ENCODE measurements at regions not wholly inside any gene's neighbourhood (a gene's known extent, or its start where the extent isn't known, plus 50 kb on each side); places are given as distances from the start of the nearest gene placed in this dataset.

DNA sequence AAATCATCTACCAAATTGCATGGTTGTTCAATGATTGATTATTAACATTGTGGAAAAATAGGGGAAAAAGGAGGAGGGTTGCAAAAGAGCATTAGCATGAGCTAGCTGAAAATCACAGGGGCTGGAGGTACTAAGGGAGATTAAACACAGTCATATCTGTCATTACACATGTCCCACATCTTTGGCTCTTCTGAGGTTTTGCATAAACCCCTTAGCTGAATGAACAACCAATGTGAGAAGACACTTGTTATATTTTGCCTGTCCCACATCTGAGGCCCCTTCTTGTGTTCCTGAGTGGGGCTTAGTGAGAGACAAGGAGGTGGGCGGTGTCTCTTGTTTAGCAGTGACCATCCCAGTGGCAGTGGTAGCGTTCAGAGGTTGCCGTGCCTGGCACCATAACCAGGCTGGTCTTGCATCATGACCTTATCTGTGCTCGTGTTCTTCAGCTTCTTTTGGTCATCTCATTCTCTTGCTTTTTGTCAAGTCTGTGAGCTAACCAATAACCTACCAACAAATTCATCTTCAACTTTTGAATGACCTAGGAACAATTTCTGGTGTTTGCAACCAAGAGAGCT, 95.6 kb downstream of the MID1IP1 start:
- intact Hi-C loops (cut with DNase I) = no loop called here
- no peak overlapping the region for H3K27ac ChIP-seq
- H3K4me3 ChIP-seq = no peak overlapping the region
- H3K27me3 ChIP-seq (ENCODE audit: low read depth) = no peaks in the 10 kb centered on the region
- H3K36me3 ChIP-seq = no peaks in the 10 kb centered on the region
- TF ChIP-seq, protein P1, sequence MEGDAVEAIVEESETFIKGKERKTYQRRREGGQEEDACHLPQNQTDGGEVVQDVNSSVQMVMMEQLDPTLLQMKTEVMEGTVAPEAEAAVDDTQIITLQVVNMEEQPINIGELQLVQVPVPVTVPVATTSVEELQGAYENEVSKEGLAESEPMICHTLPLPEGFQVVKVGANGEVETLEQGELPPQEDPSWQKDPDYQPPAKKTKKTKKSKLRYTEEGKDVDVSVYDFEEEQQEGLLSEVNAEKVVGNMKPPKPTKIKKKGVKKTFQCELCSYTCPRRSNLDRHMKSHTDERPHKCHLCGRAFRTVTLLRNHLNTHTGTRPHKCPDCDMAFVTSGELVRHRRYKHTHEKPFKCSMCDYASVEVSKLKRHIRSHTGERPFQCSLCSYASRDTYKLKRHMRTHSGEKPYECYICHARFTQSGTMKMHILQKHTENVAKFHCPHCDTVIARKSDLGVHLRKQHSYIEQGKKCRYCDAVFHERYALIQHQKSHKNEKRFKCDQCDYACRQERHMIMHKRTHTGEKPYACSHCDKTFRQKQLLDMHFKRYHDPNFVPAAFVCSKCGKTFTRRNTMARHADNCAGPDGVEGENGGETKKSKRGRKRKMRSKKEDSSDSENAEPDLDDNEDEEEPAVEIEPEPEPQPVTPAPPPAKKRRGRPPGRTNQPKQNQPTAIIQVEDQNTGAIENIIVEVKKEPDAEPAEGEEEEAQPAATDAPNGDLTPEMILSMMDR (IDR thresholded peaks at IDR 0.05) = no peak
- no peak for ATAC-seq
- no peaks in the 10 kb centered on the region for H3K9me3 ChIP-seq
- no peak for DNase-seq
- no peaks in the 10 kb centered on the region for H3K4me1 ChIP-seq

DNA sequence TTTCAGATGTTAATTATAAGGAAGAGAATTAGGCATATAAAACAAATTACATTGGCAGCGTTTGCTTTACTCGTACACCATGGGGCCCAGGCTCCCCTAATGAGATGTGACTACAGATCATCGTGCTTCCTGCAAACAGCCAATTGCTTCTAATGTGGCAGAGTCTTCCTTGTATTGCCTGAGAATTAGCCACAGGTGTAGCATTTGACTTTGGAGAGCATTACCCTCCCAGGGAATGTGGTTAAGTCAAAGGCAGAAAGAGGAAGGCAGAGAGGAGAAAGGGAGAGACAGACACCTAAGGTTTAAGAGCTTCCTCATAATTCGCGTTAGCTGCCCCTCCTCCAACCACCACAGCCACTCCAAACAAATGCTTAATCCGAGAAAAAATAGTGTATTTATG, 97.0 kb downstream of the MID1IP1 start:
- no peak for DNase-seq

DNA sequence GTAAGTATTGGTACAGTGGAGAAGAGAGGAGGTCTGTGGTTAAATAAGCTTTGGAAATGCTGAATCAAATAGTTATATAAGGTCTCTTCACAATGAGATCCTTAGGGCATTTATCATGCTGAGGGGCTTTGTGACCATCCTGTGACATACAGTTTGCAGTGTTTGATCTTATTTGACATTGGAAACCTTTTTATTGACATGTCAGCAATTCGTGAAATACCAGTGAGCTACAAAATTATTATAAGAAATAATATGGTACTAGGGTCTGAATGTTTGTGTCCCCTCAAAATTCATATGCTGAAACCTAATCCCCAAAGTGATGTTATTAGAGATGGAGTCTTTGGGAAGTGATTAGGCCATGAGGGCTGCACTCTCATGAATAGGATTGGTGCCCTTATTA, 98.4 kb downstream of the MID1IP1 start:
- Histone ChIP-seq H3K27ac (no peak overlapping the region), H3K27me3 (ENCODE audit: low read depth) (no peaks in the 10 kb centered on the region), H3K4me3 (no peak overlapping the region), H3K4me1 (no peaks in the 10 kb centered on the region), H3K9me3 (no peaks in the 10 kb centered on the region), H3K36me3 (no peaks in the 10 kb centered on the region)
- TF ChIP-seq, protein P1 (IDR thresholded peaks at IDR 0.05) = no peak
- intact Hi-C loops (cut with DNase I) = no loop called here
- DNase-seq (no peak), ATAC-seq (no peak)

More for the DNA sequence above, 97.0 kb downstream of the MID1IP1 start:
- H3K36me3 ChIP-seq = no peaks in the 10 kb centered on the region
- TF ChIP-seq, protein P1 (IDR thresholded peaks at IDR 0.05) = no peak
- no peaks in the 10 kb centered on the region for H3K9me3 ChIP-seq
- no peak overlapping the region for H3K27ac ChIP-seq
- H3K4me3 ChIP-seq = no peak overlapping the region
- no peaks in the 10 kb centered on the region for H3K27me3 ChIP-seq (ENCODE audit: low read depth)
- no peaks in the 10 kb centered on the region for H3K4me1 ChIP-seq
- intact Hi-C loops (cut with DNase I) = no loop called here
- ATAC-seq = no peak

DNA sequence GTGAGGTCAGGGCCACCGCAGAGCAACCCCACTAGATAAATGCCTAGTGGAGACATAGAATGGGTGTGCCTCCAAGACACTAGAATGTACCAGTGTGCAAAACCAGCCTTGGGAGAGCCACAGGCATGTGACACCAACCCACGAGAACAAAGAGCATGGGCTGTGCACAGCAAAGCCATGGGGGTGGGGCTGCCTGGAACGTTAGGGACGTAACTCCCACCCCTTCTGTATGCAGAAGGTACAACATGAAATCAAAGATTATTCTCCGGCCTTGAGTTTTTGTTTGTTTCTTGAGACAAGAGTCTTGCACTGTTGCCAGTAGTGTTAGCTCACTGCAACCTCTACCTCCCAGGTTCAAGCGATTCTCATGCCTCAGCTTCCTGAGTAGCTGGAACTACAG, 99.5 kb downstream of the MID1IP1 start:
- intact Hi-C loops (cut with DNase I) = no loop called here

DNA sequence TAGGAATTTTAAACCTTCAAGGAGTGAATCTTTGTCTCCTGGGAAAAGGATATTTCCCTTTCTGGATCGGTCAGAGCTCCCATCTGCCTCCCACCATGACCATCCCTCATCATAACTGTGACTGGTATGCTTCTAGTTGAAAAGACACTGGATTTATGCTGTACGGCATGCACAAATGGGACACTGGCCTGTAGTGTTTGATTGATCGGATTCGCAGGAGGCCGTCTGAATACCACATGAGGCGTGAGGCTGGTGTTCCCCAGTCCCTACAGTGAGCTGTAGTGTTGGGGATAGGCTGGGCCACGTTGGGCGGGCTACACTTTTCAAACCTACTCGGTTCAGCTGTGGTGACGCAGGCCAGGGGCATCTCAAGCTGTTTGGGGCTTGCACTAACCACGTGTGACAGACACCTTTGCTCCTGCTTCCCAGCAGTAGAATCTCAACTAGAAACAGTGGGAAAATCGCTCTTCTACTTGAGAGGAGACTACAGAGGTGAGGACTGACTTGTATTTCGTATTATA, 101.8 kb downstream of the MID1IP1 start:
- H3K4me3 ChIP-seq = no peak overlapping the region

More for the DNA sequence above, 99.5 kb downstream of the MID1IP1 start:
- Histone ChIP-seq H3K36me3 (no peaks in the 10 kb centered on the region), H3K9me3 (no peaks in the 10 kb centered on the region), H3K27ac (no peak overlapping the region), H3K4me1 (no peaks in the 10 kb centered on the region), H3K4me3 (no peak overlapping the region), H3K27me3 (ENCODE audit: low read depth) (no peaks in the 10 kb centered on the region)
- TF ChIP-seq, protein P1 (IDR thresholded peaks at IDR 0.05) = no peak
- DNase-seq (no peak), ATAC-seq (no peak)

More for the DNA sequence above, 101.8 kb downstream of the MID1IP1 start:
- intact Hi-C loops (cut with DNase I) = no loop called here
- H3K36me3 ChIP-seq = no peaks in the 10 kb centered on the region
- H3K27me3 ChIP-seq (ENCODE audit: low read depth) = no peaks in the 10 kb centered on the region
- H3K9me3 ChIP-seq = no peaks in the 10 kb centered on the region
- H3K27ac ChIP-seq = no peak overlapping the region
- DNase-seq = no peak
- no peak for ATAC-seq
- no peaks in the 10 kb centered on the region for H3K4me1 ChIP-seq
- TF ChIP-seq, protein P1 (IDR thresholded peaks at IDR 0.05) = no peak

All from lower lobe of right lung (tissue), 2 donors.